HFF-Myc (cell line): ENCODE measurements at regions not wholly inside any gene's neighbourhood (a gene's known extent, or its start where the extent isn't known, plus 50 kb on each side); places are given as distances from the start of the nearest gene placed in this dataset.

Experiments used
- DNase-seq: peaks from one replicate; pipeline ENCODE4 v3.0.0-alpha.2; 2011; ENCODE audit warnings: low read depth; ENCODE audit errors: extremely low read depth
- H3K4me3 ChIP-seq: replicated peaks from 2 replicates; pipeline ENCODE4 v1.5.1; 2011; ENCODE audit warnings: low read depth, mild to moderate bottlenecking, control low read depth, low read length
- TF ChIP-seq, protein P1 (sequence below): IDR thresholded peaks from 2 replicates; pipeline ENCODE4 v1.5.1; 2012; ENCODE audit warnings: mild to moderate bottlenecking, low read depth, low read length, control low read depth; ENCODE audit errors: missing control alignments

DNA sequence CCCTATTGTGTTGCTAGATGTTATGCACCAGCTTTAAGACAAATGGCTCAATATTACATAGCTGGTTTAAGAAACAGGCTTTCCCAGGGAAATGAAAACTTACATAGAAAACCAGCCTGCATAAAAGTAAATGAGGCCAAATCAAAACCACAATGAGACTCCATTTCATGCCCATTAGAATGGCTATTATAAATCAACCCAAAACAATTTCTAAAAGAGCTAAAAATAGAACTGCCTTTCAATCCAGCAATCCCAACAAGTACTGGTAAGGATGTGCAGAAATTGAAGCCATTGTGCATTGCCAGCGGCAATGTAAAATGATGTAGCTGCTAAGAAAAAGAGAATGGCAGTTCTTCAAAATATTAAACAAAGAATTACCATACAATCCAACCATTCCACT, 1170.0 kb upstream of the CDH9 start:
- TF ChIP-seq, protein P1, sequence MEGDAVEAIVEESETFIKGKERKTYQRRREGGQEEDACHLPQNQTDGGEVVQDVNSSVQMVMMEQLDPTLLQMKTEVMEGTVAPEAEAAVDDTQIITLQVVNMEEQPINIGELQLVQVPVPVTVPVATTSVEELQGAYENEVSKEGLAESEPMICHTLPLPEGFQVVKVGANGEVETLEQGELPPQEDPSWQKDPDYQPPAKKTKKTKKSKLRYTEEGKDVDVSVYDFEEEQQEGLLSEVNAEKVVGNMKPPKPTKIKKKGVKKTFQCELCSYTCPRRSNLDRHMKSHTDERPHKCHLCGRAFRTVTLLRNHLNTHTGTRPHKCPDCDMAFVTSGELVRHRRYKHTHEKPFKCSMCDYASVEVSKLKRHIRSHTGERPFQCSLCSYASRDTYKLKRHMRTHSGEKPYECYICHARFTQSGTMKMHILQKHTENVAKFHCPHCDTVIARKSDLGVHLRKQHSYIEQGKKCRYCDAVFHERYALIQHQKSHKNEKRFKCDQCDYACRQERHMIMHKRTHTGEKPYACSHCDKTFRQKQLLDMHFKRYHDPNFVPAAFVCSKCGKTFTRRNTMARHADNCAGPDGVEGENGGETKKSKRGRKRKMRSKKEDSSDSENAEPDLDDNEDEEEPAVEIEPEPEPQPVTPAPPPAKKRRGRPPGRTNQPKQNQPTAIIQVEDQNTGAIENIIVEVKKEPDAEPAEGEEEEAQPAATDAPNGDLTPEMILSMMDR: no peak
- no peak for DNase-seq
- no peak overlapping the region for H3K4me3 ChIP-seq

DNA sequence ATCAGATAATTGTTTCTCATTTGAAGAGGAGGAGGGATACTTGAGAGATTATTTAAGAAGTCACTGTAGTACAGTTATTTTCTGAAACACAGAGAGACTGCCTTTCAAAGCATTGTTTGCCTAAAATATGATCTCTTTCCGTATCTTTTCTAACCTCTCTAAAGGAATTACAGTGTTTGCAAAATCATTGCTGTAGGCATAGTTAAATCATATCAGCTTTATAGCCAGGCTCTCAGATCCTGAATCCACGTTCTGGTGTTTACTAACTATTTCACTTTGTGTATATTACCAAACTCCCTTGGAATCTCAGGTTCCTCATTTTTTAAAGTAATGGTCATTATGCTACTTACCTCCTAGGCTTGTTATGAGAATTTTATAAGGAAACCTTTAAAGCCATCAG, 1151.6 kb upstream of the CDH9 start:
- TF ChIP-seq, protein P1: no peak
- DNase-seq: no peak
- H3K4me3 ChIP-seq: no peak overlapping the region

DNA sequence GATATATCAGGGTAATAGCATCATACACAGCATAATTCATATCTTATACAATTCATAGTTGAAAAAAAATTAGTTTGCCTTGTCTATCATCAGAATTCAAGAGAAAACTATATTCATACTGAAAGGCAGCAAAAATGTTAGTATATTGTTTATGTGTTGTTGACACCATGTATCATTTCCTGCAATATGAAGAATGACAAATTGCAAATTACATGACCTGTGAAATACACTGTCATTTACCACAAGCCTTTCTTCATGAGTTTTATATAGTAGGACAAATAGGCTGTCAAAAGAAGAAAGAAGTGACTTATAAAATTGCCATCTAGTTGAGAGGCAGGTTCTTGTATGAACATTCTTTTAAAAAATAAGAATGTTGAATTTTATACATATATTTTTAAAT, 1136.3 kb upstream of the CDH9 start:
- TF ChIP-seq, protein P1: no peak
- no peak for DNase-seq
- H3K4me3 ChIP-seq: no peak overlapping the region

DNA sequence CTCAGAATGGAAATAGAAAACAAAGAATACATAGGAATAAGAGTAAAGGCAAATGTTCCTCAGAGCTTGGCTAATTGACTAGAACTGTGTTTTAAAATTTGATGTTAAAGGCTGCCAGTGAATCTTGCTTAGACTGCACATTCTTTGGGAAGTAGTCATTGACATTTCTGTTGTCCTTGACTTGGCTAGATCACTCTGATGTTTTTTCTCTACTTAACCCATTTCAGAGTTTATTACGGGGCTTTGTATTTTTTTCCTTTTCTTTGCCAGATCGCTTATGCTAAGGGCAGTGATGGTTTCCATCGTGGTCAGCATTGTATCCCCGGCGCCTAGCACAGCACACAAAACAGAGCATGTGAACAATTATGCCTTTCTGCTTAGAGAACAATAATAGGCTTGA, 1126.7 kb upstream of the CDH9 start:
- no peak overlapping the region for H3K4me3 ChIP-seq
- no peak for DNase-seq
- TF ChIP-seq, protein P1: no peak

DNA sequence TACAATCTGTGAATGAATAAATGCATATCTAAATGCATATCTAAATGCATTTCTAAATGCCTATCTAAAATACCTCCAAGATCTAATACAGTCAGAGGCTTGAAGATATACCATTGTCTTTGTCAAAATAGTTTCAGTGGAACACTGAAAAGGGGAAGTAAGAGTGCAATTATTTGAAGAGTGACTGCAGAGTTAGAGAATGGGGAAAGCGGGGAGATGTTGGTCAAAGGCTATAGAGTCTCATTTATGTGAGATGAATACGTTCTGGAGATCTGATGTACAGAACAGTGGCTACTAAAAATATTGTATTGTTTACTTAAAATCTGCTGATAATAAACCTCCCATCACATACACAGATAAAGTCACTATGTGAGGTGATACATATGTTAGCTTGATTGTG, 1126.2 kb upstream of the CDH9 start:
- H3K4me3 ChIP-seq: no peak overlapping the region
- TF ChIP-seq, protein P1: no peak
- DNase-seq: no peak

DNA sequence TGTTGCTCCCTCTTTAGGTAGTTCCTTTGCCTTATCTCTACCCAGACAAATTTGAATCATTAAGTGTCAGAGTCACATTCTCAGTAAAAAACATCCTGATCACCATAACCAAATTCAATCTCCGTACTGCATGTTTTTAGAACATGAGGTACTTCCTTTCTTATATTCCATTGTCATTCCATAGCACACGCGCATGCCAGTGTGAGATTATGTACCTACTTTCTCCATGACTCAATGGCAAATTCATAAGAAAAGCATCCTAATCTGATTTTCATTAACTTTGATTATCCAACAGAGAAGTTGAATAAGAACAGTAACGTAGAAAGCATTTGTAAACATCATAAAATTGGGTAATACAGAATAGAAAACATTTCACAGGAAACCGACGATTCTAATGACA, 1118.6 kb upstream of the CDH9 start:
- H3K4me3 ChIP-seq: no peak overlapping the region
- TF ChIP-seq, protein P1: no peak
- no peak for DNase-seq

DNA sequence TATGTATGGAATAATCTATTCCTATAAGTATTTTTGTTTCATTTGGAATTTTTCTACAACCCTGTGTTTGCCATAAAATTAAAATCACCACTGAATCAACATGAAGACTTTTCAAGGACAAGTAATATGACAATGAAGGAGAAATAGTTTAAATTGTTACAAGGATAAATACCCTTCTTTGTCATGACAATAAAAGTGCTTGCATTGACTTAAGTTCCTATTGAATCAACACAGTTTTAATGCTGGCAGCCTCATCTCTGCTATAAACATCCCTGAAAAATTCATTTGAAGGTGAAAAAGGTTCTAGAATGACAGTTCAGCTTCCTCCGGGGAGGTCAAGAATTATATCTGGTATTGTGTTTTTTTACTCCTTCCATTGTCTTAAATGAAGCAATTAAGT, 1105.1 kb upstream of the CDH9 start:
- DNase-seq: no peak
- no peak overlapping the region for H3K4me3 ChIP-seq
- TF ChIP-seq, protein P1: no peak
